GM21737 (cell line): ENCODE measurements at regions not wholly inside any gene's neighbourhood (a gene's known extent, or its start where the extent isn't known, plus 50 kb on each side); places are given as distances from the start of the nearest gene placed in this dataset.
"Not testable (repeated sequence)": the region's sequence is repeated elsewhere in the genome, so short reads cannot be mapped to it uniquely, and the experiment has no call there.

Experiments used
- ATAC-seq: cut with Tn5 transposase; IDR thresholded peaks from one replicate; pipeline ENCODE4 v1.9.1; 2021; ENCODE audit warnings: mild to moderate bottlenecking, moderate library complexity; ENCODE audit not compliant: unreplicated experiment

GRCh38 chr6:115643762-115644161 is 416.9 kb downstream of the FRK start:
- no peak for ATAC-seq

GRCh38 chr6:115634887-115635286 is 425.8 kb downstream of the FRK start:
- no peak for ATAC-seq

GRCh38 chr6:115634131-115634530 is 426.6 kb downstream of the FRK start:
- ATAC-seq = no peak

GRCh38 chr6:115631028-115631427 is 429.7 kb downstream of the FRK start:
- no peak for ATAC-seq

GRCh38 chr6:115630424-115631024 is 430.2 kb downstream of the FRK start:
- ATAC-seq = no peak

- no peak for ATAC-seq
Measured at GRCh38 chr6:115629415-115629814, 431.3 kb downstream of the FRK start.

- ATAC-seq = no peak
Measured at GRCh38 chr6:115618256-115618655, 442.4 kb downstream of the FRK start.

- no peak for ATAC-seq
Measured at GRCh38 chr6:115617031-115617430, 443.7 kb downstream of the FRK start.

- ATAC-seq = no peak
Measured at GRCh38 chr6:115613488-115613887, 447.2 kb downstream of the FRK start.

GRCh38 chr6:115612796-115613479 is 447.8 kb downstream of the FRK start:
- no peak for ATAC-seq

GRCh38 chr6:115612216-115612615 is 448.5 kb downstream of the FRK start:
- ATAC-seq = no peak

- ATAC-seq = no peak
Measured at GRCh38 chr6:115610696-115611095, 450.0 kb downstream of the FRK start.

- no peak for ATAC-seq
Measured at GRCh38 chr6:115609111-115609510, 451.6 kb downstream of the FRK start.

- ATAC-seq = no peak
Measured at GRCh38 chr6:115602466-115602865, 458.2 kb downstream of the FRK start.

- no peak for ATAC-seq
Measured at GRCh38 chr6:115601509-115601908, 459.2 kb downstream of the FRK start.

- no peak for ATAC-seq
Measured at GRCh38 chr6:115601064-115601463, 459.6 kb downstream of the FRK start.

- no peak for ATAC-seq
Measured at GRCh38 chr6:115594891-115595290, 465.8 kb downstream of the FRK start.

- no peak for ATAC-seq
Measured at GRCh38 chr6:115592025-115592424, 468.7 kb downstream of the FRK start.

- ATAC-seq = not testable (repeated sequence)
Measured at GRCh38 chr6:115589072-115589471, 471.6 kb downstream of the FRK start.

- ATAC-seq = no peak
Measured at GRCh38 chr6:115583290-115583689, 477.4 kb downstream of the FRK start.

- no peak for ATAC-seq
Measured at GRCh38 chr6:115582386-115582785, 478.3 kb downstream of the FRK start.

- ATAC-seq = not testable (repeated sequence)
Measured at GRCh38 chr6:115579565-115579964, 481.1 kb downstream of the FRK start.

- ATAC-seq = no peak
Measured at GRCh38 chr6:115577270-115577669, 483.4 kb downstream of the FRK start.
